Subcutaneous abdominal adipose tissue (tissue), 5 donors: ENCODE measurements at regions not wholly inside any gene's neighbourhood (a gene's known extent, or its start where the extent isn't known, plus 50 kb on each side); places are given as distances from the start of the nearest gene placed in this dataset.
"Not testable (repeated sequence)": the region's sequence is repeated elsewhere in the genome, so short reads cannot be mapped to it uniquely, and the experiment has no call there.

Experiments used
- H3K27ac ChIP-seq: one replicate; pipeline ENCODE4 v1.7.0; 2013; ENCODE audit warnings: low read depth, mild to moderate bottlenecking, inconsistent platforms, low read length, moderate library complexity
- H3K27me3 ChIP-seq, 5 donors: one replicate each; pipeline ENCODE4 v1.7.0; 2013; ENCODE audit warnings: low read length in 5 of 5, inconsistent platforms in 1 of 5; ENCODE audit not compliant: control insufficient read depth in 5 of 5, insufficient read depth in 4 of 5
- H3K36me3 ChIP-seq, 5 donors: one replicate each; pipeline ENCODE4 v1.7.0; 2013; ENCODE audit warnings: low read length in 5 of 5; ENCODE audit not compliant: control insufficient read depth in 5 of 5, insufficient read depth in 5 of 5
- H3K4me1 ChIP-seq, 5 donors: one replicate each; pipeline ENCODE4 v1.7.0; 2013; ENCODE audit warnings: low read length in 5 of 5, mild to moderate bottlenecking in 3 of 5, moderate library complexity in 1 of 5; ENCODE audit not compliant: control insufficient read depth in 5 of 5, insufficient read depth in 5 of 5
- H3K4me3 ChIP-seq, 5 donors: one replicate each; pipeline ENCODE4 v1.7.0; 2013; ENCODE audit warnings: low read length in 5 of 5, low read depth in 1 of 5
- H3K9ac ChIP-seq, 5 donors: one replicate each; pipeline ENCODE4 v1.7.0; 2013; ENCODE audit warnings: low read length in 5 of 5, mild to moderate bottlenecking in 4 of 5, moderate library complexity in 3 of 5
- H3K9me3 ChIP-seq, 5 donors: one replicate each; pipeline ENCODE4 v1.7.0; 2013; ENCODE audit warnings: low read length in 5 of 5; ENCODE audit not compliant: control insufficient read depth in 5 of 5
- donor health status: healthy.
- donor health status: healthy.
- donor health status: healthy.
- donor health status: healthy.
- donor health status: healthy.

- Histone ChIP-seq H3K27me3 (no peaks in the 10 kb centered on the region), H3K4me1 (no peaks in the 10 kb centered on the region), H3K9me3 (no peaks in the 10 kb centered on the region), H3K9ac (no peak overlapping the region), H3K27ac (no peak overlapping the region), H3K4me3 (no peak overlapping the region), H3K36me3 (no peaks in the 10 kb centered on the region)
These were observed 514.4 kb downstream of the DCDC2C start for GRCh38 chr2:4217737-4218136.

GRCh38 chr2:4219101-4219500 lies 515.7 kb downstream of the DCDC2C start:
- H3K9me3 ChIP-seq: no peaks in the 10 kb centered on the region
- no peak overlapping the region for H3K9ac ChIP-seq
- no peaks in the 10 kb centered on the region for H3K27me3 ChIP-seq
- H3K36me3 ChIP-seq: no peaks in the 10 kb centered on the region
- H3K27ac ChIP-seq: no peak overlapping the region
- no peak overlapping the region for H3K4me3 ChIP-seq
- no peaks in the 10 kb centered on the region for H3K4me1 ChIP-seq

DNA sequence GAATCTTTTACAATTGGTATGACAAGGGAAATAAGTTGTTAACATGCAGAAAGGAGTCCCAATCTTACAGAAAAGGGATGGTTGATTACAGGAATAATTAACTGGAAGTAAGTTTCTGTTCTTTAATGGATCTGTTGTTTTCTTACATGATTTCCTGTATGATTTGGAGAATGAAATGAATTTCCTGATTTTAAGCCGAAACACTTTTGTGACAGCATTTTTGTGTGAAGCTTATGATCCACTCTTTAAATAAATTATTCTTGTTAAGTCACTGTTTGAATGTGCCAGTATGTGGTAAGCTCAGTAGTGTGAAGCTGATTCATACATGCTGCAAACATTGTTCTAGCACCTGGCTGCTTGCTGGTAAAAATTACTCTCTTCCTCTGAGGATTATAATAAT lies 516.2 kb downstream of the DCDC2C start:
- no peak overlapping the region for H3K9ac ChIP-seq
- no peaks in the 10 kb centered on the region for H3K36me3 ChIP-seq
- no peak overlapping the region for H3K27ac ChIP-seq
- H3K9me3 ChIP-seq: no peaks in the 10 kb centered on the region
- no peak overlapping the region for H3K4me3 ChIP-seq
- no peaks in the 10 kb centered on the region for H3K4me1 ChIP-seq
- H3K27me3 ChIP-seq: no peaks in the 10 kb centered on the region

DNA sequence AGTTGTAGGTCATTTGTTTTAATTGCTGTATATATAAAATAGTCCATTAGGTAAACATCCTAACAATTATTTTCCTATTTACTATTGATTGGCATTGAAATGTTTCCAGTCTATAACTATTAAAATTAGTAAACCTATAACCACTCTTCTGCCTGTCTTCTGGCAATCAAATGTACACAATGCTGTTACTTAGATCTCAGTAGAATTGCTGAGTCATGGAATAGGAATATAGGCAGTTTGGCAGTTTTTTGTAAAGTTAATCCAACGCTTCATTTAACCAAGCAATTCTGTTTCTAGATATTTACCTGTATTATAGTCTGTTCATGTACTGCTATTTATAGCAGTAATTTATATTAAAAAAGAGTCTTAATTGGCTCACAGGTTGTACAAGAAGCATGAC lies 518.1 kb downstream of the DCDC2C start:
- Histone ChIP-seq H3K9me3 (no peaks in the 10 kb centered on the region), H3K27ac (no peak overlapping the region), H3K36me3 (no peaks in the 10 kb centered on the region), H3K4me3 (no peak overlapping the region), H3K9ac (no peak overlapping the region), H3K4me1 (no peaks in the 10 kb centered on the region), H3K27me3 (no peaks in the 10 kb centered on the region)

DNA sequence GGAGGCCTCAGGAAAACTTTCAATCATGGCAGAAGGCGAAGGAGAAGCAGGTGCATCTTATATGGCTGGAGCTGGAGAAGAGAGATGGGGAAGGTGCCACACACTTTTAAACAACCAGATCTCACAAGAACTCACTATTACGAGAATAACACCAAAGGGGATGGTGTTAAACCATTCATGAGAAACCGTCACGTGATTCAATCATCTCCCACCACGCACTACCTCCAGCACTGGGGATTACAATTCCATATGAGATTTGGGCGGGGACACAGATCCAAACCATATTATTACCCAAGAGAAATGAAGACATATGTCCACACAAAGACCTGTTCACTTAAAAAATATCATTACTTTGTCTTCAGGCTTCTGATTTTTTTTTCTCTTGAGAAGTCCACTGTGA lies 518.5 kb downstream of the DCDC2C start:
- Histone ChIP-seq H3K4me1 (no peaks in the 10 kb centered on the region), H3K4me3 (no peak overlapping the region), H3K27ac (no peak overlapping the region), H3K27me3 (no peaks in the 10 kb centered on the region), H3K9ac (no peak overlapping the region), H3K36me3 (no peaks in the 10 kb centered on the region), H3K9me3 (no peaks in the 10 kb centered on the region)

GRCh38 chr2:4244422-4244821 lies 541.0 kb downstream of the DCDC2C start:
- H3K9ac ChIP-seq, H3K4me1 ChIP-seq, H3K36me3 ChIP-seq, H3K4me3 ChIP-seq, H3K27me3 ChIP-seq, H3K27ac ChIP-seq: not testable (repeated sequence)
- peaks cover 0 to 11% (median 5%) of the 10 kb centered on the region in 5 donors for H3K9me3 ChIP-seq

GRCh38 chr2:4246364-4247131 lies 543.2 kb downstream of the DCDC2C start:
- H3K36me3 ChIP-seq: no peaks in the 10 kb centered on the region
- H3K9ac ChIP-seq: no peak overlapping the region
- H3K4me1 ChIP-seq: no peaks in the 10 kb centered on the region
- no peaks in the 10 kb centered on the region for H3K27me3 ChIP-seq
- H3K27ac ChIP-seq: no peak overlapping the region
- peaks cover 0 to 2% (median 0%) of the 10 kb centered on the region in 5 donors for H3K9me3 ChIP-seq
- H3K4me3 ChIP-seq: no peak overlapping the region

DNA sequence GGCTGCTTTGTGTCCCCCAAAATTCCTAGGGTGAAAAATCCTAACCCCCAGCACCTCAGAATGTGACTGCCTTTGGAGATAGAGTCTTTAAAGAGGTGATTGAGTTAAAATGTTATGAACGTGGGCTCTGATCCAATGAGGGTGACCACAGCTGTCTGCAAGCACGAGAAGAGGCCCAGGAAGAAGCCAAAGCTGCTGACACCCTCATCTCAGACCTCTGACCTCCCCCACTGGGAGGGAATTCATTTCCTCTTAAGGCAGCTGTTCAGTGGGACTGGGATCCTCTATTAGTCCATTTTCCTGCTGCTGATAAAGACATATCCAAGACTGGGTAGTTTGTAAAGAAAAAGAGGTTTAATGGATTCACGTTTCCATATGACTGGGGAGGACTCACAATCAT lies 544.4 kb downstream of the DCDC2C start:
- peaks cover 0 to 2% (median 0%) of the 10 kb centered on the region in 5 donors for H3K9me3 ChIP-seq
- H3K27ac ChIP-seq: no peak overlapping the region
- no peaks in the 10 kb centered on the region for H3K4me1 ChIP-seq
- no peak overlapping the region for H3K9ac ChIP-seq
- H3K36me3 ChIP-seq: no peaks in the 10 kb centered on the region
- no peaks in the 10 kb centered on the region for H3K27me3 ChIP-seq
- no peak overlapping the region for H3K4me3 ChIP-seq

GRCh38 chr2:4255491-4255890 lies 552.1 kb downstream of the DCDC2C start:
- Histone ChIP-seq H3K9me3 (no peaks in the 10 kb centered on the region), H3K4me3 (no peak overlapping the region), H3K27ac (no peak overlapping the region)

DNA sequence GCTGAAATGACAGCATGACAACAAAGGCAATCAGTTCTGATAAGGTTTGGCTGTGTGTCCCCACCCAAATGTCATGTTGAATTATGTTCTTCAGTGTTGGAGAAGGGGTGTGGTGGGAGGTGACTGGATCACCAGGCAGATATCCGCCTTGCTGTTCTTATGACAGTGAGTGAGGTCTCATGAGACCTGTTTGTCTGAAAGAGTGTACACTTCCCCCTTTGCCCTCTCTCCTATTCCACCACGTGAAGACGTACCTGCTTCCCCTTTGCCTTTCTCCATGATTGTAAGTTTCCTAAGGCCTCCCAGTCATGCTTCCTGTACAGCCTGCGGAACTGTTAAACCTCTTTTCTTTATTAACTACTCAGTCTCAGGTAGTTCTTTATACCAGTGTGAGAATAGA lies 553.0 kb downstream of the DCDC2C start:
- H3K27ac ChIP-seq: no peak overlapping the region
- no peaks in the 10 kb centered on the region for H3K4me1 ChIP-seq
- no peaks in the 10 kb centered on the region for H3K27me3 ChIP-seq
- no peak overlapping the region for H3K9ac ChIP-seq
- no peaks in the 10 kb centered on the region for H3K9me3 ChIP-seq
- H3K4me3 ChIP-seq: no peak overlapping the region
- H3K36me3 ChIP-seq: no peaks in the 10 kb centered on the region

More at GRCh38 chr2:4255491-4255890, 552.1 kb downstream of the DCDC2C start:
- H3K36me3 ChIP-seq: no peaks in the 10 kb centered on the region
- H3K9ac ChIP-seq: no peak overlapping the region
- H3K4me1 ChIP-seq: no peaks in the 10 kb centered on the region
- H3K27me3 ChIP-seq: no peaks in the 10 kb centered on the region
